SU-DHL-6 (cell line): ENCODE measurements at regions not wholly inside any gene's neighbourhood (a gene's known extent, or its start where the extent isn't known, plus 50 kb on each side); places are given as distances from the start of the nearest gene placed in this dataset.

ENCODE experiments used
- EZH2phosphoT487 ChIP-seq: fragments of 200-600 bp; sonication (generic), shearing (Covaris generic); conservative IDR thresholded peaks from 2 replicates; pipeline ENCODE4 v1.6.1; 2018; ENCODE audit warnings: mild to moderate bottlenecking, antibody characterized with exemption, low read length, moderate library complexity, mixed read lengths
- TF ChIP-seq, protein P1 (sequence below): fragments of 200-600 bp; sonication (generic); IDR thresholded peaks from one replicate; pipeline ENCODE4 v1.5.1; 2017; ENCODE audit warnings: antibody characterized with exemption, mild to moderate bottlenecking, low read length, moderate library complexity; ENCODE audit not compliant: insufficient read depth, poor library complexity, severe bottlenecking

DNA sequence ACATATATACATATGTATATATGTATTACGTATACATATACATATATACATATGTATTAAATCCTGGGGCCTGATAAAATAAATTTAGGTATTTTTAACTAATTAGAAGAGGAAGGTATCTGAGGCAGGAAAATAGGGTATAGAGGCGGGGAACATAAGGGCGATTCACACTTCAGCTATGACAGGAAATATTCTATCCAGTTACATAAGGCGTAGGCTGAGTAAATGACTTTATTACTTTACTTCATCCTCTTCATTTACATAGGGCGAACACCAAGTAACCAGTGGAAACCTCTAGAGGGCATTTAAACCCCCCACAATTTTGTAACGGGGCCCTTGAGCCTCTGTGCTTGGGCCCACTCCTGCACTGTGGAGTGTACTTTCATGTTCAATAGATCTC is 167.5 kb downstream of the SOCS6 start:
- TF ChIP-seq, protein P1, sequence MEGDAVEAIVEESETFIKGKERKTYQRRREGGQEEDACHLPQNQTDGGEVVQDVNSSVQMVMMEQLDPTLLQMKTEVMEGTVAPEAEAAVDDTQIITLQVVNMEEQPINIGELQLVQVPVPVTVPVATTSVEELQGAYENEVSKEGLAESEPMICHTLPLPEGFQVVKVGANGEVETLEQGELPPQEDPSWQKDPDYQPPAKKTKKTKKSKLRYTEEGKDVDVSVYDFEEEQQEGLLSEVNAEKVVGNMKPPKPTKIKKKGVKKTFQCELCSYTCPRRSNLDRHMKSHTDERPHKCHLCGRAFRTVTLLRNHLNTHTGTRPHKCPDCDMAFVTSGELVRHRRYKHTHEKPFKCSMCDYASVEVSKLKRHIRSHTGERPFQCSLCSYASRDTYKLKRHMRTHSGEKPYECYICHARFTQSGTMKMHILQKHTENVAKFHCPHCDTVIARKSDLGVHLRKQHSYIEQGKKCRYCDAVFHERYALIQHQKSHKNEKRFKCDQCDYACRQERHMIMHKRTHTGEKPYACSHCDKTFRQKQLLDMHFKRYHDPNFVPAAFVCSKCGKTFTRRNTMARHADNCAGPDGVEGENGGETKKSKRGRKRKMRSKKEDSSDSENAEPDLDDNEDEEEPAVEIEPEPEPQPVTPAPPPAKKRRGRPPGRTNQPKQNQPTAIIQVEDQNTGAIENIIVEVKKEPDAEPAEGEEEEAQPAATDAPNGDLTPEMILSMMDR: no peak
- no peak for TF ChIP-seq EZH2phosphoT487
